Mesothelial cell of epicardium (in vitro differentiated cells): ENCODE measurements at regions not wholly inside any gene's neighbourhood (a gene's known extent, or its start where the extent isn't known, plus 50 kb on each side); places are given as distances from the start of the nearest gene placed in this dataset.
"Not testable (repeated sequence)": the region's sequence is repeated elsewhere in the genome, so short reads cannot be mapped to it uniquely, and the experiment has no call there.

ENCODE experiments used
- DNase-seq, 2 experiments: peaks; one replicate each; pipeline ENCODE4 v3.0.0; 2021; ENCODE audit warnings: low spot score in 2 of 2; ENCODE audit not compliant: unreplicated experiment in 2 of 2
- H3K27ac Mint-ChIP-seq: 2 replicates; pipeline ENCODE4 v1.8.0; 2021; ENCODE audit warnings: mixed read lengths
- H3K27me3 Mint-ChIP-seq: 2 replicates; pipeline ENCODE4 v1.8.0; 2021; ENCODE audit warnings: low read depth, mixed read lengths
- H3K36me3 Mint-ChIP-seq: 2 replicates; pipeline ENCODE4 v1.8.0; 2021; ENCODE audit warnings: mixed read lengths
- H3K4me1 Mint-ChIP-seq: 2 replicates; pipeline ENCODE4 v1.8.0; 2021; ENCODE audit warnings: mixed read lengths
- H3K4me3 Mint-ChIP-seq: 2 replicates; pipeline ENCODE4 v1.8.0; 2021; ENCODE audit warnings: mild to moderate bottlenecking, moderate library complexity, mixed read lengths
- H3K9me3 Mint-ChIP-seq: 2 replicates; pipeline ENCODE4 v1.8.0; 2021; ENCODE audit warnings: mixed read lengths
- CTCF ChIP-seq: fragments of 200-600 bp; sonication (generic); IDR thresholded peaks from one replicate; pipeline ENCODE4 v1.5.0; 2021; ENCODE audit warnings: antibody characterized with exemption; ENCODE audit not compliant: unreplicated experiment

GRCh38 chr6:86193821-86194220 lies 551.1 kb upstream of the SYNCRIP start:
- H3K36me3 Mint-ChIP-seq, result no peaks in the 10 kb centered on the region
- H3K9me3 Mint-ChIP-seq, result peaks cover 5% of the 10 kb centered on the region
- H3K27me3 Mint-ChIP-seq, result no peaks in the 10 kb centered on the region
- H3K27ac Mint-ChIP-seq, result no peak overlapping the region
- H3K4me3 Mint-ChIP-seq, result no peak overlapping the region
- TF ChIP-seq CTCF, result no peak
- H3K4me1 Mint-ChIP-seq, result peaks cover 9% of the 10 kb centered on the region
- no peak for DNase-seq

GRCh38 chr6:86192123-86192522 lies 549.4 kb upstream of the SYNCRIP start:
- Mint-ChIP-seq H3K27me3 (no peaks in the 10 kb centered on the region), H3K9me3 (peaks cover 5% of the 10 kb centered on the region), H3K36me3 (no peaks in the 10 kb centered on the region), H3K4me1 (peaks cover 9% of the 10 kb centered on the region), H3K4me3 (no peak overlapping the region), H3K27ac (no peak overlapping the region)
- no peak for DNase-seq
- peak; percentile 33 for TF ChIP-seq CTCF

- H3K9me3 Mint-ChIP-seq, result peaks cover 15% of the 10 kb centered on the region
- not testable (repeated sequence) for H3K4me3 Mint-ChIP-seq, H3K27me3 Mint-ChIP-seq, H3K36me3 Mint-ChIP-seq, H3K4me1 Mint-ChIP-seq, DNase-seq, H3K27ac Mint-ChIP-seq
Measured at GRCh38 chr6:86175149-86175548, 532.5 kb upstream of the SYNCRIP start.

- Mint-ChIP-seq H3K9me3 (no peaks in the 10 kb centered on the region), H3K27me3 (no peaks in the 10 kb centered on the region), H3K27ac (no peak overlapping the region), H3K4me1 (peaks cover 1% of the 10 kb centered on the region), H3K4me3 (no peak overlapping the region), H3K36me3 (no peaks in the 10 kb centered on the region)
- DNase-seq, result no peak
- TF ChIP-seq CTCF, result no peak
Measured at GRCh38 chr6:86154852-86155251, 512.2 kb upstream of the SYNCRIP start.

DNA sequence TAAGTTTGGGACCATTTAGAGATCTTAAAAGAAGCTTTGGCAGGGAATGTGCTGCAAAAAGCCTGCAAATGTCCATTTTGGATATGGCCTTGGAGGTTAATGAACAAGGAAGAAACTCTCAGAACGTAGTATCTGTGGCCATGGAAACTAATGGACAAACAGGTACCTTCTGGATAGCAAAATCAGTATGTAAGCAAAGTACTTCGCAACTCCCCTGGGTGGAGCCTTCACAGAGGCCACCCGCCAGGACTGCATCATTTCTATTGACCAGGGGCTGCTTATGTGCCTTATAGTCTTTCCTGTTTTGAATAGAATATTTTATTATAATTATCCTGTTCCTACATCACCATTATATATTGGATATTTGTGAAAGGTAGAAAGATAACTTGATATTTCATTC lies 510.8 kb upstream of the SYNCRIP start:
- Mint-ChIP-seq H3K27ac (no peak overlapping the region), H3K9me3 (no peaks in the 10 kb centered on the region), H3K4me3 (no peak overlapping the region), H3K36me3 (no peaks in the 10 kb centered on the region), H3K4me1 (peaks cover 1% of the 10 kb centered on the region), H3K27me3 (no peaks in the 10 kb centered on the region)
- TF ChIP-seq CTCF, result no peak
- no peak for DNase-seq

GRCh38 chr6:86152546-86152945 lies 509.9 kb upstream of the SYNCRIP start:
- TF ChIP-seq CTCF, result no peak
- no peaks in the 10 kb centered on the region for H3K27me3 Mint-ChIP-seq
- no peak overlapping the region for H3K27ac Mint-ChIP-seq
- peaks cover 1% of the 10 kb centered on the region for H3K4me1 Mint-ChIP-seq
- no peaks in the 10 kb centered on the region for H3K36me3 Mint-ChIP-seq
- no peak for DNase-seq
- peaks cover 2% of the 10 kb centered on the region for H3K9me3 Mint-ChIP-seq
- no peak overlapping the region for H3K4me3 Mint-ChIP-seq
